ENCODE measurements at regions not wholly inside any gene's neighbourhood (a gene's known extent, or its start where the extent isn't known, plus 50 kb on each side); places are given as distances from the start of the nearest gene placed in this dataset.

DNA sequence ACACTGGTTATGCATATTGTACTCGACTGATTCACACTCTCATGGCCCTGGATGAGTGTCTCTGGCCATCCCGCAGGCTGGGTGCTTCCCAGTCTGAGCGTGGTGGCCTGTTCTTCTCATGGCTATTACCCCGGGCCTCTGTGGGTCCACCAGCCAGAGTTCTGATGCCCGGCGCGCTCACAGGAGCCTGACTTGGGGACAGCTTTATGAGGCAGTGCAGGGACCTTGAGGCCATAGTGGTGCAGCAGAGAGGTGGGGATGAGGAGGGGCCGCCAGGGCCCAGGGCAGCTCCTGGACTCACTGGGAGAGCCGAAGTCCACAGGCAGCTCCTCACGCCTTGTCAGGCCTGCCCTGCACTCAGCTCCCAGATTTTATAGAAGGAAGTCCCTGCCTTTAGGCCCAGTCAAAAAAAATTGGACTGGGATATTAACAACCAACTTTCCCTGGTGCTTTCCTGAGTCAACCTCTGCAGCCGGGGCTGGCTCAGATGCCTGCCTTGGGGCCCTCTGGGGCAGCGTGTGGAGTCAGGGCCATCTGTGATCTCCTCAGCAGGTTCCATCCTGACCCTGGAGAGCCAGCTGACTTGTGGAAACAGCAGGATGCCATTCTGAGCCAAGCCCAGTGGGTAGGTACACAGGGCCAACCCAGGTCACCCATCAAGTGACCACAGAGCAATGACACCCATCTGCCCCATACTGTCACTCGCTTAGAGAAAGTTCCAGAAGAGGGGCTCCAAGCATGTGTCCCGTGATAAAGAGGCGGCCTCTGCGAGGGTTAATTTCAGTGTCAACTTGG, 89.4 kb upstream of the DIO3 start:
- POLR2A ChIA-PET (ENCODE audit: low non-redundant PET), result no interaction called here
- CTCF ChIA-PET, result no interaction called here
- no peak for DNase-seq (ENCODE audit: low spot score)
- no peak overlapping the region for H3K4me3 ChIP-seq (ENCODE audit: low read depth, low read length, poor library complexity, severe bottlenecking)
- intact Hi-C loops (cut with micrococcal nuclease; ENCODE audit: unreplicated experiment), result no loop called here
- no peaks in the 10 kb centered on the region for H3K9me3 ChIP-seq (ENCODE audit: low read depth, low read length, poor library complexity, severe bottlenecking)
- H3K4me1 ChIP-seq (ENCODE audit: insufficient read depth, low read length, poor library complexity, severe bottlenecking), result no peaks in the 10 kb centered on the region
- no peaks in the 10 kb centered on the region for H3K27me3 ChIP-seq (replicated peaks; ENCODE audit: insufficient read depth, low read depth, low read length, poor library complexity)
- BruUV-seq (replicated peaks), result no TSS peak
- H3K27ac ChIP-seq (ENCODE audit: low read depth, low read length, poor library complexity, severe bottlenecking), result no peak overlapping the region
- no peaks in the 10 kb centered on the region for H3K36me3 ChIP-seq (ENCODE audit: insufficient read depth, low read length, poor library complexity, severe bottlenecking)
- TF ChIP-seq EZH2 (IDR thresholded peaks at IDR 0.05; ENCODE audit: borderline replicate concordance, low read depth, low read length, poor library complexity, severe bottlenecking), result no peak
- TF ChIP-seq, protein P1, sequence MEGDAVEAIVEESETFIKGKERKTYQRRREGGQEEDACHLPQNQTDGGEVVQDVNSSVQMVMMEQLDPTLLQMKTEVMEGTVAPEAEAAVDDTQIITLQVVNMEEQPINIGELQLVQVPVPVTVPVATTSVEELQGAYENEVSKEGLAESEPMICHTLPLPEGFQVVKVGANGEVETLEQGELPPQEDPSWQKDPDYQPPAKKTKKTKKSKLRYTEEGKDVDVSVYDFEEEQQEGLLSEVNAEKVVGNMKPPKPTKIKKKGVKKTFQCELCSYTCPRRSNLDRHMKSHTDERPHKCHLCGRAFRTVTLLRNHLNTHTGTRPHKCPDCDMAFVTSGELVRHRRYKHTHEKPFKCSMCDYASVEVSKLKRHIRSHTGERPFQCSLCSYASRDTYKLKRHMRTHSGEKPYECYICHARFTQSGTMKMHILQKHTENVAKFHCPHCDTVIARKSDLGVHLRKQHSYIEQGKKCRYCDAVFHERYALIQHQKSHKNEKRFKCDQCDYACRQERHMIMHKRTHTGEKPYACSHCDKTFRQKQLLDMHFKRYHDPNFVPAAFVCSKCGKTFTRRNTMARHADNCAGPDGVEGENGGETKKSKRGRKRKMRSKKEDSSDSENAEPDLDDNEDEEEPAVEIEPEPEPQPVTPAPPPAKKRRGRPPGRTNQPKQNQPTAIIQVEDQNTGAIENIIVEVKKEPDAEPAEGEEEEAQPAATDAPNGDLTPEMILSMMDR (conservative IDR thresholded peaks at IDR 0.05; ENCODE audit: low read depth, low read length), result no peak

DNA sequence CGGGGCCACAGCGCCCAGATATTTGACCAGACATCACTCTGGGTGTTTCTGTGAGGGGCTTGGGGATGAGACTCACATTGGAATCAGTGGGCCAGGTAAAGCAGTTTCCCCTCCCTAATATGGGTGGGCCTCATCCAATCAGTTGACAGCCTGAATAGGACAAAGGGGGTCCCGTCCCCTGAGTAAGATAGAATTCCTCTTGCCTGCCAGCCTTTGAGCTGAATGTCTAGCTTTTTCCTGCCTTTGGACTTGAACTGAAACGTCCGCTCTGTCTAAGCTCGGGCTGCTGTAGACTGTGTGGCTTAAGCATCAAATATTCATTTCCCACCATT, 88.8 kb upstream of the DIO3 start:
- Histone ChIP-seq H3K9me3 (ENCODE audit: low read depth, low read length, poor library complexity, severe bottlenecking) (no peaks in the 10 kb centered on the region), H3K4me1 (ENCODE audit: insufficient read depth, low read length, poor library complexity, severe bottlenecking) (no peaks in the 10 kb centered on the region), H3K36me3 (ENCODE audit: insufficient read depth, low read length, poor library complexity, severe bottlenecking) (no peaks in the 10 kb centered on the region), H3K27me3 (replicated peaks; ENCODE audit: insufficient read depth, low read depth, low read length, poor library complexity) (no peaks in the 10 kb centered on the region), H3K27ac (ENCODE audit: low read depth, low read length, poor library complexity, severe bottlenecking) (no peak overlapping the region), H3K4me3 (ENCODE audit: low read depth, low read length, poor library complexity, severe bottlenecking) (no peak overlapping the region)
- DNase-seq (ENCODE audit: low spot score), result no peak
- ChIA-PET POLR2A (ENCODE audit: low non-redundant PET) (no interaction called here), CTCF (no interaction called here)
- intact Hi-C loops (cut with micrococcal nuclease; ENCODE audit: unreplicated experiment), result no loop called here
- no TSS peak for BruUV-seq (replicated peaks)
- TF ChIP-seq, protein P1 (conservative IDR thresholded peaks at IDR 0.05; ENCODE audit: low read depth, low read length), result no peak
- no peak for TF ChIP-seq EZH2 (IDR thresholded peaks at IDR 0.05; ENCODE audit: borderline replicate concordance, low read depth, low read length, poor library complexity, severe bottlenecking)

DNA sequence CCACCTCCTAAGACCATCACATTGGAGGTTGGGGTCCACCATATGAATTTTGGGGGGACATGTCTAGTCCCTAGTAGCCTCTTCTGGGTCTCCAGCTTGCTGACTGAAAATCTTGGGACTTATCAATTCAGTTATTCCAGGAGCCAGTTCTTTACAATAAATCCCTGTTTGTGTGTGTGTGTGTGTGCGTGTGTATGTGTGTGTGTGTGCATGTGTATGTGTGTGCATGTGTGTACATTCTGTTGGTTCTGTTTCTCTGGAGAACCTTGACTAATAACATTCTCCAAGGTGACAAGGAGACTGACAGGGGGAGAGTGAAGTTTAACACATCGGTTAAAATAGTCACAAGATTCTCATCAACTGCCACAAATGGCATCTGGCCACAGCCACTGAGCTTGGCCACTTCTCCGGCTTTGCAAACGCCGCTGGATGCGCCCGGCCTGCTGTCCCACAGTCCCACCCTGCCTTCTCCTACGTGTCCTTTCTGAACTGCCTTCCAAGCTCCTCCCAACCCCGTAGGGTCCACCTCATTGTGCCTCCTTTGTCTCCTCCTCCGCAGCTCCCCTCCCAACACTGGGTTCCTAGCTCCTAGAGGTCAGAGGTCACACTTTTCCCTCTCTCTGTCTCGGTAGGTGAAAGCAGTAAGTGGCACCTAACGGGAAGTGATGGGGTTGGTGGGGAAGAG, 88.1 kb upstream of the DIO3 start:
- DNase-seq (ENCODE audit: low spot score), result no peak
- ChIA-PET CTCF (no interaction called here), POLR2A (ENCODE audit: low non-redundant PET) (no interaction called here)
- H3K27ac ChIP-seq (ENCODE audit: low read depth, low read length, poor library complexity, severe bottlenecking), result no peak overlapping the region
- H3K4me3 ChIP-seq (ENCODE audit: low read depth, low read length, poor library complexity, severe bottlenecking), result no peak overlapping the region
- no peaks in the 10 kb centered on the region for H3K27me3 ChIP-seq (replicated peaks; ENCODE audit: insufficient read depth, low read depth, low read length, poor library complexity)
- H3K9me3 ChIP-seq (ENCODE audit: low read depth, low read length, poor library complexity, severe bottlenecking), result no peaks in the 10 kb centered on the region
- no peak for TF ChIP-seq EZH2 (IDR thresholded peaks at IDR 0.05; ENCODE audit: borderline replicate concordance, low read depth, low read length, poor library complexity, severe bottlenecking)
- TF ChIP-seq, protein P1 (conservative IDR thresholded peaks at IDR 0.05; ENCODE audit: low read depth, low read length), result no peak
- intact Hi-C loops (cut with micrococcal nuclease; ENCODE audit: unreplicated experiment), result no loop called here
- BruUV-seq (replicated peaks), result no TSS peak
- no peaks in the 10 kb centered on the region for H3K4me1 ChIP-seq (ENCODE audit: insufficient read depth, low read length, poor library complexity, severe bottlenecking)
- H3K36me3 ChIP-seq (ENCODE audit: insufficient read depth, low read length, poor library complexity, severe bottlenecking), result no peaks in the 10 kb centered on the region

Measured in A673 (cell line).